ENCODE measurements at regions not wholly inside any gene's neighbourhood (a gene's known extent, or its start where the extent isn't known, plus 50 kb on each side); places are given as distances from the start of the nearest gene placed in this dataset.

- no peak for DNase-seq (ENCODE audit: low spot score)
These were observed 531.6 kb upstream of the TBX3 start for GRCh38 chr12:115215544-115215943.

- DNase-seq (ENCODE audit: low spot score): no peak
These were observed 529.6 kb upstream of the TBX3 start for GRCh38 chr12:115213538-115214016.

GRCh38 chr12:115213118-115213517 lies 529.1 kb upstream of the TBX3 start:
- DNase-seq (ENCODE audit: low spot score): no peak

GRCh38 chr12:115212356-115212755 lies 528.4 kb upstream of the TBX3 start:
- no peak for DNase-seq (ENCODE audit: low spot score)

GRCh38 chr12:115210533-115211252 lies 526.7 kb upstream of the TBX3 start:
- DNase-seq (ENCODE audit: low spot score): no peak

GRCh38 chr12:115209230-115209629 lies 525.3 kb upstream of the TBX3 start:
- DNase-seq (ENCODE audit: low spot score): no peak

- DNase-seq (ENCODE audit: low spot score): no peak
These were observed 524.1 kb upstream of the TBX3 start for GRCh38 chr12:115208098-115208497.

GRCh38 chr12:115207216-115207915 lies 523.4 kb upstream of the TBX3 start:
- DNase-seq (ENCODE audit: low spot score): no peak

- no peak for DNase-seq (ENCODE audit: low spot score)
These were observed 522.8 kb upstream of the TBX3 start for GRCh38 chr12:115206801-115207200.

GRCh38 chr12:115205755-115206308 lies 521.9 kb upstream of the TBX3 start:
- DNase-seq (ENCODE audit: low spot score): no peak

- no peak for DNase-seq (ENCODE audit: low spot score)
These were observed 521.2 kb upstream of the TBX3 start for GRCh38 chr12:115204957-115205754.

- DNase-seq (ENCODE audit: low spot score): peak; percentile 36
These were observed 519.7 kb upstream of the TBX3 start for GRCh38 chr12:115203701-115204100.

GRCh38 chr12:115201966-115202365 lies 518.0 kb upstream of the TBX3 start:
- DNase-seq (ENCODE audit: low spot score): no peak

- DNase-seq (ENCODE audit: low spot score): peak; percentile 44
These were observed 515.9 kb upstream of the TBX3 start for GRCh38 chr12:115199831-115200230.

- DNase-seq (ENCODE audit: low spot score): no peak
These were observed 510.9 kb upstream of the TBX3 start for GRCh38 chr12:115194857-115195256.

GRCh38 chr12:115194448-115194847 lies 510.5 kb upstream of the TBX3 start:
- DNase-seq (ENCODE audit: low spot score): no peak

- peak; percentile 16 for DNase-seq (ENCODE audit: low spot score)
These were observed 507.4 kb upstream of the TBX3 start for GRCh38 chr12:115191342-115191741.

GRCh38 chr12:115190010-115190770 lies 506.2 kb upstream of the TBX3 start:
- peak; percentile 25 for DNase-seq (ENCODE audit: low spot score)

GRCh38 chr12:115185506-115185905 lies 501.5 kb upstream of the TBX3 start:
- DNase-seq (ENCODE audit: low spot score): no peak

- DNase-seq (ENCODE audit: low spot score): no peak
These were observed 499.8 kb upstream of the TBX3 start for GRCh38 chr12:115183752-115184151.

- DNase-seq (ENCODE audit: low spot score): no peak
These were observed 493.9 kb upstream of the TBX3 start for GRCh38 chr12:115177899-115178298.

Data from AG20443 (cell line).